ENCODE measurements at regions not wholly inside any gene's neighbourhood (a gene's known extent, or its start where the extent isn't known, plus 50 kb on each side); places are given as distances from the start of the nearest gene placed in this dataset.
A peak's percentile ranks its signal among the peaks of the same experiment; 100 is the strongest.

DNA sequence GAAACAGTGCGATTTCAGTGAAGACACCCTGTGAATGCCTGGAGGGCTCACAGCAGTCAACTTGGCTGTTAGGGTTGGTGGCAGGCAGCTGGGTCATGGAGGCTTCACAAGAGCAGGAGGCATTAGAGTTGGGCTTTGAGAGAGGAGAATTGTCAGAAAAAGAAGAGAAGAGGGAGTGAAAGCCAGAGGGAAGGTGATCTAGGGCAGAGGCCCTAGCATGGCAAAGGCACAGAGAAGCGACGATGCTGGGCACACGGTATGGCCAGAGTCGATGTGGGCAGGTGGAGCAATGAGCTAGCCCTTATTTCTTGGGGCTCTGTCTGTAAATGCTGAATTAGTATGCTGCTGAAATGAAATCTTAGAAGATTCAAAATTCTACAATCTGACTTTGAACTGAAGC, 52.6 kb upstream of the OLFM4 start:
- no peak for DNase-seq (ENCODE audit: low spot score)

DNA sequence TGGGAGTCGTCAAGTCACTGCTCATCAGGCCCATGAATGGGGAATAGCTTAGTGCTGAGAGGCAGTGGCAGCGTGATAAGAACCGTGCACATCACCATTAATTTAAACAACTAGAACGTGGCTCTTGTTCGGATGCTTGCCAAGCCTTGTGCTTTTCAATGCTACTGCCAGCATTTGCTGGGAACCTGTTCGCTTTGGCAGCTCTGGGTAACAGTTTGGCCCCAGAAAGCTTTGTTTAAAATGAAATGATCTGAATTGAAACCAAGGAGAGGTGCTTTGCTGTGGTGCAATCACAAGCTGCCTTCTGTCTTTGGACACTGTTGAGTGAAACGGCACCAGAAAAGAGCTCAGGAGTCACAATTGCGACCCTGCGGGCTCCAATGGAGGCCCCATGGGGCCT, 53.5 kb upstream of the OLFM4 start:
- DNase-seq (ENCODE audit: low spot score): no peak

DNA sequence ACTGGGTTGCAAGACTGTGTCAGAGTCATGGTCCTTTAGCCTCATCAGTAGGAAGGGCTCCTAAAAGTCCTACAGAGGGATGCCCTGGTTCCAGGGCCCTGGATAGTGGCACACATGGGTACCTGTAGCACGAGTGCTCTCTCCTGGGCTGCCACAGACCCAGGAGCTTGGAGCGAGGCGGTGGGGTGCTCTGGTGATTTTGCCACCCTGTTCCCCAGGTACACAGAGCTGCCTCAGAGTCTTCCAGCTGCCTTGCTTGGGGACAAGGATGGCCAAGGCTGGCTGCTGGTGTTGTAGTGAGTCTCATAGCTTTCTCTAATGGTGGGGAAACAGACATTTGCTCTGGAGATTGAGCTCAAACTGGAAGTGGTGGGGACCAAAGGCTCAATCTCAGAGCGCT, 53.9 kb upstream of the OLFM4 start:
- DNase-seq (ENCODE audit: low spot score): no peak

DNA sequence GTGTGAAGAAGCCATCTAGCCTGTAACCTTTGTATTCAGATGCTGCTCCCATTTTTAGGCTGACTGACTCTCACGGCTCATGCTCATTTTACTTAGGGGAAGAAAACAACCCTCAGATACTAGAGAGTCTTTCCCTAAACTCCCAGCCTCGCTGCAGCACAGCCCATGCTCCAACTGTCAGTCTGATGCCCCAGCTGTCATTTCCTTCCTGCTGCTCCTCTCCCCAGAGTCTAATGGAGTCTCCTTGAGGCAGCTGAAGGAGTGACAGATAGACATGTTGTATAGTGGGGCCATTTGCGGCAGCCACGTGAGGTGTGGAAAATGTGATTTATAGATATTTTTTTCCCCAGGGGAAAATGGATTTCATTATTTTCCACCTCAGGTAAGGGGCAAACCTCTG, 59.2 kb upstream of the OLFM4 start:
- no peak for DNase-seq (ENCODE audit: low spot score)

DNA sequence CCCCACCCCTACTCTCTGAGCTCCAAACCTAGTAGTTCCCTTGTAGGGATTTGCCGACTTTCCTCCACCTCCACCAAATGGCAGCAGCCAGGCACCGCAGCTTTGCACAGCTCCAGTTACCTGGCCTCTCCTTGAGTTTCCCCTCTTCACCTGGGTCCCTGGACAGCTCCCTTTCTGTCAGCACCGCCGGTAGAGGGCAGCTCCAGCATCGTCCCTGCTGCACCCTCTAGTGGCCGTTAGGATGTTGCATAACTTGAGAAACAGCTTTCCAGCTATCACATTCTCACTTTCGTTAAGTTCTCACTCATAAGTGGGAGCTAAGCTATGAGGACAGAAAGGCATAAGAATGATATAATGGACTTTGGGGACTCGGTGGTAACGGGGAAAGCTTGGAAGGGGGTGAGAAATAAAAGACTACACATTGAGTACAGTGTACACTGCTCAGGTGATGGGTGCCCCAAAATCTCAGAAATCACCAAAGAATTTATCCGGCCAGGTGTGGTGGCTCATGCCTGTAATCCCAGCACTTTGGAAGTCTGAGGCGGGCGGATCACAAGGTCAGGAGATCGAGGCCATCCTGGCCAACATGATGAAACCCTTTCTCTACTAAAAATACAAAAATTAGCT, 60.4 kb upstream of the OLFM4 start:
- DNase-seq (ENCODE audit: low spot score): peak; percentile 71

DNA sequence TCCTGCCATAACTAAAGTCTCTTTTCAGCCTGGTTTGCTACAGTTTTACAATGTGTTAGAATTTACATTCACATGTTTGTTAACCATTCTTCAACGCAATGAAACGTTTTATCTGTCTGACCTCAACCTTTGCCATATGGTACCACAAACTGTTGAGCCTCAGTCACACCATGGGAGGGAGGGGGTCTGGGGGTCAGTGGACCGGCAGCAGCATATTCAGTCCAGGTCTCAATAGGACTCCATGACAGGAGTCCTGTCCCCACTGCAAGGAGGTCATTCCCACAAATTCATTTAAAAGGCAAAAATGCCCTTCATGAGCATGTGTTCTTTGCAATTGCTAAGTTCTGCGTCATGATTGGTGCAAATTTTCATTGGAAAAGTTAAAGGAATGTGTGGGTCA, 66.6 kb upstream of the OLFM4 start:
- DNase-seq (ENCODE audit: low spot score): no peak

DNA sequence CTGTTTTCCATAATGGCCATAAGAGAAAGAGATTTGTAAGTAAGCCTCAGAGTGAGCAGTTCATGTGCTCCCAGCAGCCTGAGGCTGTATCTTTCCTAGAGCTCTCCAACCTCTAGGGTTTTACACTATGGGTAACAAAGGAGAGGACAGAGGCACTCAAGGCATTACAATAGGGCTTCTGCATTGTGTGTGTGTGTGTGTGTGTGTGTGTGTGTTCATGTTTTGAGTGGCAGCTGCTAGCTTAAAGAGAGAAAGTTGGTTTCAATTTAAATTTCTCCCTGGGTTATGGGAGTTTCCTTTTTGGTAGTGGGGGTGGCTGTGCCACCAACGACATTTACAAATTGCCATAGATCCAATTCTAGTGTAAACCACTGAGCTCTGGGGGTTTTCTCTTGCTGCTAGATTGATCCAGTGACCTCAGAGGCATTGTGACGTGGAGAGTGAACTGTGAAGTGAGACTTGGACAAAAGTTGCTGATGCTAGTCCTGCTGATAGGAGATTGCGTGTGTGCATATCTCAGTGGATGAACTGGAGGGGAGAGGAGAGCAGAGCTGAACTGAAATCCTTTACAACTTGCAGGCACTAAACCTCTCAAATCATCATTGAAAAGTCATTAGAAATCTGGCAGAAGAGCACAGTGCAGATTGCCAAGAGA, 67.2 kb upstream of the OLFM4 start:
- DNase-seq (ENCODE audit: low spot score): no peak

DNA sequence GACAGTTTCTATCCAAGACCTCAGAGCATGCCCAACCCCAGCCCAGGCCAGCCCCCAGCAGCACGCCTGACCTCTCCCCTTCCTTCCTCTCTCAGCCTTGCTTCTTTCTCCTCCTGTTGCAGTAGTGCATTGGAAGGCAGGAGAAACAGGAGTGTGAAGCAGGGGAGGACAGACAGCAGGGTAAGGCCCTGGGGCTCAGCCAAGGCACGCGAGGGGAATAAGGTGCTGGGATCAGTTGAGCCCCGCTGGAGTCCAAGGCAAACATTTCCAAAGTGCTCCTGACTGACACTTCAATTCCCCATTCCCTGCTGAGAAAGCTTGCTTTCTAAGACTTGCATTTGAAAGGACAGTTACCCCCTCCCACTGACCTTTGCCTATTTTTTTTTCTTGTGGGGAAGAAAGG, 73.1 kb upstream of the OLFM4 start:
- DNase-seq (ENCODE audit: low spot score): no peak

DNA sequence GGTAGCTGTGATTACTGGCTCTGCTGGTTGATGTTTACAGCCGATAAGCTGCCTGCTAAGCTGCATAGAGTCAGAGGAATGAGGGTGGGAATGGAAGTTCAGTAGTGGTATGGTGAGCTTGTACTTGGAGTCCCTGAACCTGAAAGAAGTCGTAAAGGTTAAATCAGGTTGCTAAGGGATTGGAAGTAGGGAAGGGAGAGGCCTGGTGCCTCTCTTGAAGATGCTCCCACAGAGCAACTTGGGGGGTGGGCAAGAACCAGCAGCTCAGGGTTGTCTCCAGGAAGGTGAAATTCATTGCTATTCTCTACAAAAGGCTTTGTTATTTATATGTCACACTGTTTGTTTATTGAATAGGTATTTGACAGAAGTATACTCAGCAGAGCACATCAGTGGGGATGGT, 73.8 kb upstream of the OLFM4 start:
- no peak for DNase-seq (ENCODE audit: low spot score)

DNA sequence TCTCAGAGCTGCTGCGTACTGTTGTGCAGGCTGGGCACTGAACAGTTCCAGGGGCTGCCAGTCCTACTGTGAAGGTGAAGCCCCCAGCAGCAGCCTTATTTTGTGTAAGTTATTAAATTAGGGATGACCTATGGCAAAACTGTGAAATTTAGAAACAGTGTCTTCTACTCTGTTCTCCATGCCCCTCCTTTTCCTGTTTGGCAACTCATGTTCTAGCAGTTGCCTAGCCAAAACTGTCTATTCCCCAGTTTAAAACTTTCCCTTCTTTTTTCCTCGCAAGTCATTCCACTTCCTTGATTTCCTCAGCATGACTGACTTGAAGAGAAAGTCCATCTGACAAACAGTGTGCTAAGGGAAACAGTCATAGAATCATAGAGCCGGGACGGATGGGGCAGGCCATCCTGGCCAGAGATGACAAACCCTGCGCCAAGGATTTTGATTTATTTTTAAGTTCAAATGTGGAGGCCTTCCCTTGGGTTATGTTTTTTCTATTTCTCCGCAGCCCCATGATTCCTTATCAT, 78.1 kb upstream of the OLFM4 start:
- no peak for DNase-seq (ENCODE audit: low spot score)

DNA sequence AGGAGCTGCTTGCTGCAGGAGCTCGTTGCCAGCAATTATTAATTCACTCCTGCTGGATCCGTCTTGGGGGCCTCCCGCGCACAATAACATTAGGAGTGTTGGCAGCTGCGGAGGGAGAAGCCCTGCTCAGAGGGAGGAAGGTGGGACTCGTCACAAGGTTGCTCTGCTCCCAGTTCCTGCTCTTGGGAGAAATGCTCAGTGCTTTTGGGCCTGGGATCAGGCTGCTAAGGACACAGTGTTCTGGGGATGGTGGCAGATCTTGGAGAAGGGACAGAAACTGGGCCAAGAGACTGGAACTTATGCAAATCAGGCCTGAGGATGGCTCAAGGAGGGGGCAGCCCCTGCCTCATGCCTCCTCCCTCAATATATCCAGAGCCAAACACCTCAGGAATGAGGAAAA, 78.9 kb upstream of the OLFM4 start:
- DNase-seq (ENCODE audit: low spot score): no peak

DNA sequence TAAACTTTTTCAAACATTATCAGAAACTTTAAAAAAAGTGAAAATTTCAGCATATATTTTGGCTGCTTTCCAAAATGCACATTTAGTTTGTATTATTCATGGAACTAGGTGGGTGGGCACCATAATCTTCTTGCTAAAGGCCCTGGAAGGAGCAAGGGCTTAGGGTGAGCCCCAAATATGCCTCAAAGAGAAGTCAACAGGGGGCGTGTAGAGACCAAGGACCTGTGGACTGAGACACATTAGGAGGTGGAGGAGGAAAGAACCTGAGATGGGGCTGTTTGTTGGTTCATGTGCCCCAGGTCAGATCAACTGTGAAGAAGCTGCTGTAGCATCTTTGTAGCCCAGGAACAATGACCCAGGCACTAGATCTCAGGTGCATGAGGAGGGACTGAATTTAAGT, 79.6 kb upstream of the OLFM4 start:
- no peak for DNase-seq (ENCODE audit: low spot score)

DNA sequence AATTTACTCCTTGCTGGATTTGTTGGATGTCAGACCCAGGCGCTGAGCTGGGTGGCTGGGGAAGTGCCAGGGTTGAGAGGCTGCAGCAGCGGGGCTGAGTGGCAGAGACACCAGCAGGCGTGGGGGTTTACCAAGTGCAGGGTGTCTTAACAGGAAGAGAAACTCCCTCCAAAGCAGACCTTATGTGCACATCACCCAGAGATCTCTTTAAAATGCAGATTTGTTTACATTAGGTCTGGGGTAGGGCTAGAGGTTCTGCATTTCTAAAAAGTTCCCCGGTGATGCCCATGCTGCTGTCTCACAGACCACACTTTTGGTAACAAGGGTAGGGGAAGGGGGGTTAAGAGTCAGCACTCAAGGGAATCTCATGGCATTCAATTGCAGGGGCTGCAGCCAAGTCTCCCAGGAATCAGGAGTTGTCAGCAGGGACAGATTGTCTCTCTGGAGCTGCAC, 80.7 kb upstream of the OLFM4 start:
- no peak for DNase-seq (ENCODE audit: low spot score)

DNA sequence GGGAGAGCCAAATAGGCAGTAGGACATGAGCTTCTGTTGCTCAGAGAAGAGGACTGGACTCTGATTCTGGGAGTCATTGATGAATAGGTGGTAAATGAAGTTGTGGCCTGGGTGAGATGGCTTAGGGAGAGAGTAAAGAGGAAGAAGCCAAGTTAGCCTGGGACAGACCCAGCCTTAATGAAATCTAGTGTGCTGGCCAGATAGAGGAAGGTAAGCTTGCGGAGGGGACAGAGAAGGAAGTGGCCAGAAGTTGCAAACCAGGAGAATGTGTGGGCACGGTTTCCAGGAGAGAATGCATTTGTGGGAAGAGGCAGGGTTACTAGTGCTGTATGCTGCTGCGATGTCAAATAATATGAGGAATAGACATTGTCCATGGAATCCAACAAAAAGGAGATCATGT, 83.3 kb upstream of the OLFM4 start:
- no peak for DNase-seq (ENCODE audit: low spot score)

DNA sequence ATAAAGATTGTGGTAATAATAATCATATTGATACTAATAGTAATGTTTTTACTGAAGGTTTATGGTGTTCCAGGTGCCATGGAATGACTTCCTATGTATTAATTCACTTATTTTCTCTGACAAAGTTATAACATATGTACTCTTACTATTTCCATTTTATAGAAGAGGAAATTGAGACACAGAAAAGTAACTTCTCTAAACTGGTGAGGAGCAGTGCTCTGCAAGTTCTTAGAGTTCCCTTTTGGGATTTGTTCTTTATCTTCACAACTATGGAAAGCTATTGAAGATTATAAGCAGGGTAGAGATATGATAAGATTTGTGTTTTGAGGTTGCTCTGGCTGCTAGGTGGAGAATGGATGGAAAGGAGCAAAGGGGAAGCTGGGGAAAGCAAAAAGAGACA, 83.9 kb upstream of the OLFM4 start:
- no peak for DNase-seq (ENCODE audit: low spot score)

DNA sequence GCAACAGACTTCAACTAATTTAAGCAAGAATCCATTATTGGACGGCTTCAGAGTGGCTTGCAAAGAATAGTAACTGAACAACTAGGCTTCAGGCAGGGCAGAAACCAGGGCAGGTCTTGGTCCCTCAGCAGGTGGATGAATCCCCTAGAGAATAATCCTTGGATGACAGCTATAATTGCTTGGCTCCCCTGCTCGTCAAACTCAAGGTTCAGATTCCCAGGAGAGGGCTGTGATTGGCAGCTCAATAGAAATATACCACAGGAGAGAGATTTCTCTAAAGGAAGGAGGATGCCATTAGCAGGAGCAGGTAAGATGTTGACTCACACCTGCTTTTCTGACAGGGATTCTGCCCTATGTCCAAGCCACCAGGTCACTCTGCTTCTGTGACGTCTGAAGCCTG, 89.6 kb upstream of the PCDH8 start:
- DNase-seq (ENCODE audit: low spot score): no peak

DNA sequence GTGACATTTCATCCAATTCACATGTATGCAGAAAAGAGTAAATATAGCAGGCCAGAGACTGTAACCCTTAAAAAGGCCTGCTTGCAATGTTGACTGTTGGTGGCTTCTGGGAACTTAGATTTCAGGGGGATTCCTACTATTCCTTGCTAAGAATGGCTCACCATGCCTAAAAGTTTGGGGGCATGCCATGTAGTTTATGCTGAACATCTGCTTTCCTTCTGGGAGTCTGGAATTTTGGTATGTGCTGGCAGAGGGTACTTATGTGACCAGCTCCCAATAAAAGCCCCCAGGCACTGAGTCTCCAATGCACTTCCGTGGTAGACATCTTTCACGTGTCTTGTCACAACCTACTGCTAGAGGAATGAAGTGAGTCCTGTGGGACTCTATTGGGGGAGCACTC, 88.4 kb upstream of the PCDH8 start:
- no peak for DNase-seq (ENCODE audit: low spot score)

DNA sequence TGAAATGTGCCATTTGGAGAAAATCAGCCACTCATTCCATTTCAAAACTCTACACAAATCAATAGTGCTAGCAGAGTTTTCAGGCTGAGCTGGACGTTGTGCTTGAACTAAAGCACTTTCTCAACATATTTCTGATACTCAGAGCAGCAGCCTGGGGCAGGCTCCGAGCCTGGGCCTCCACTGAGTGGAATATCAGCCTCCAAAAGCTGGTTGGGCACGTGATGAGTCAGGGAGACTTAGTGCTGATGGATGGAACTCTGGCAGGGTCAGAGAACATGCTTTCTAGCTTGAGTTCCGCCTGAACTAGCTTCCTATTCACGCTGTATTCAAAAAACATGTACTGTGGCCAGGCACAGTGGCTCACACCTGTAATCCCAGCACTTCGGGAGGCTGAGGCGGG, 85.8 kb upstream of the PCDH8 start:
- no peak for DNase-seq (ENCODE audit: low spot score)

DNA sequence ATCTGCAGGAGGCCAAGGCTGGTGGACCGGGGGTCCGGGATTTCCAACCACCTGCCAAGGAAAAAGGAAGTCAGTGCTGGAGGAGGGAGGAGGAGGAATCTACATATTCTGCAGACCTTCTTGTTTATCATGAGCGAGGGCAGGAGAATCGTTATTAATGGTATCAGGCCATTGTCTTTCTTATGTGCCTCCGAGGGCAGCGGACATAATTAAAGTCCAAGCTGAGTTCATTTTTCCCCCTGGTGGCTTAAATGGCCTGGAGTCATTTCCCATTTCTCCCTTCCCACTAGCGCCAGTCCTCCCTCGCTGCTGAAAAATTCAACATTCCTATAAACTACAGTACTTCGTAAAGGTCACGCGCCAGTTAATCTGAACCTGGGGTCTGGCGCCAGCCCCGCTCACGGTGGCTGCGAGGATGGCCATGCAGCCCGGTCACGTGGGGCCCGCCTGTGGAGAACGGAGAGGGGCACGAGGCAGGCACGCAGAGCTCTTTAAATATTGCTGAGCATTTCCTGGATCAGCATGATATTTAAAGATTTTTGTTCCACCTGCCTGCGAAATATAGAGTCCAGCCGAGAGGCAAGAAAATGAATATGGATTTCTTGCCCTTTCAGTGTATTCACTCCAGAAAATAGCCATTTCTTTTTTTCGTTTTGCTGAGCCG, 85.2 kb upstream of the PCDH8 start:
- no peak for DNase-seq (ENCODE audit: low spot score)

DNA sequence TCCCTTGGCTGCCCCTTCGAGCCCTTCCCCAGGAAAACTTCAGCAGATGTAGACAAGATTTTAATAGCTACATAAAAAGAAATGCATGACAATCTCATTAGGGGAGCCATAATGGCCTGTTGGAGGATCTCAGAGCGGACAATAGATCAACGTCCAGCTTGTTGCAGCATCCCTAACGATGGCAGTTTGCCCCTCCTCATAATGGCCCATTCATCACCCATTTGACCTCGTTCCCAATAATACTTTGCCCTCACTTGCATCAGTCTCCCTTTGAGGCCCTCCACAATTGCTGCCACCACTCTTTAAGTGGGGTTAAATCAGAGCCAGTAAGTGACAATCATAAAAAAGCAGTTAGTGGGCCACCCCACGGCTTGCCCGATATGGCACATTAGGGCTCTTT, 84.7 kb upstream of the PCDH8 start:
- DNase-seq (ENCODE audit: low spot score): no peak

DNA sequence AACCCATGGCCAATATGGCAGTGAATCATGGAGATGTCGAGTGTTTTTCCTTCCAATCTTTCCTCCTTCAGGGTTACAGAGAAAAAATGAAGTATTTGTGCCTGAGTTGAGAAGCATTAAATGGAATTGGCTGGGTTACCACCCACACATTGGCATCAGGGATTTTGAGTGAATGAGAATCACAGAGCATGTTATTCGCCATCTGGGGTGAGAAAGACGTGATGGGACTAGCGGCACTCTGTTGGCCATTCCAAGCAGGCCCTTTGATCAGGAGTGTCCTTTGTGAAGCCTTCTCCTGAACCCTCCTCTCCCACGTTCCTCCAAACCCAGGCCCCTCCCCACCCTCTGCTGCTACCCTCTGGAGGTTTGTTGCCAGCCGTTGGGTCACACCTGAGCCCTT, 84.2 kb upstream of the PCDH8 start:
- DNase-seq (ENCODE audit: low spot score): no peak

DNA sequence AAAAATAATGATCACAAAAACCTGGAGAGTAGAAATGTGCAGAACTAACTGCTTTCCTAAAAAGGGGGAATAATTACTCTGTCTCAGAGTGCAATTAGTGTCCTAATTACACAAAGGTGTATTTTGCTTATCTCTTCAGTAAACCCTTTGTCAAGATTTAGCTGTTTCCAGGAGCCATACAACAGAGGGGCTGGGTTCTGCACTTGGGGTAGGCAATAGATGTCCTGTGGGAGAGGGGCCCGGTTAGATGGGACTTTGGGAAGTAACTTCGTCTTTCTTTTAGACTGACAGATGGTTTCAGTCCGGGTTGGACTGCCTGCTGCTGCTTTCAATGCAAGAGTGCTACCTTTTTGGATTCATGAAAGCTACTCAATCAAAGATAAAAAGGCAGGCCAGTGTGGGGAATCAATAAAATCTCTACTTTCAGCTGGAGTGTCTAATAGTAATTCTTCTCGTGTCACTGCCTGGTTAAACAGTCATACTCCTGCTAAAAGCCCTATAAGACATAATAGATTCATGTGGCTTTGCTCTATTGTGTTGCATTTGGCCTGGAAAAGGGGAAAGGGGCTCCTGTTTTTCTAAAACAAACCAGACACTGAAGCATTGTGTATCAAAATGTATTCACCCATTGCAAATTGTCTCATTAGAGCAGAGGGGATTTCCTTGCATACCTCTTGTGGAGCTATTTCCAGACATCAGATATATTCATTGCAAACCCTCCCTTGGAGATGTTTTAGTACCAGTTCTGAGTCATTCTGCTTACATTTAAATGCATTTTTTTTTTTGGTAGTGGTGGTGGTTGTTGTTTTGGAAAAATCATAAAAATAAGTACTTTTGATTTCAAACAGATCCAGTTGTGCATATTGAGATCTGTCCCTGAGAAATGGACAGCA, 83.3 kb upstream of the PCDH8 start:
- DNase-seq (ENCODE audit: low spot score): no peak

DNA sequence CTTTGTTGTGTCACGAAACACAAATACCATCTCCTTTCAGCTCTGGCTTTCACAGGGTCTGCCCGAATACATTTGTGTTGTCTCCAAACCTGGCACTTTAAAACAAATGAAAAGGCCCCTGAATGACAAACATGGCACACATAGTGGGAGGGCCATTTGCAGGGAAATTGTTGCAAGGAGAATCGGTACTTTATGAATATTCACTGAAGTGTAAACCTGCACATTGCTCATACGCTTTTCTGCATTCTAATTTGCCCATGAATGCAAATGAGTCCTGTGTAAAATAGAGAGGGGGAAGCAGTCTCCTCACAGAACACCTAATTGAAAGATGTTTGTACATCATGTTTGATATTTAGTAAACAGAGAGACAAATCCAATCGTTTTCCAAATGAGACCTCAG, 82.7 kb upstream of the PCDH8 start:
- DNase-seq (ENCODE audit: low spot score): no peak
